SH-SY5Y (cell line): ENCODE measurements at regions not wholly inside any gene's neighbourhood (a gene's known extent, or its start where the extent isn't known, plus 50 kb on each side); places are given as distances from the start of the nearest gene placed in this dataset.

Experiments
- GATA2 ChIP-seq: IDR thresholded peaks from 2 replicates; pipeline ENCODE4 v1.6.1; 2011; ENCODE audit warnings: mild to moderate bottlenecking, low read depth, low read length
- GATA3 ChIP-seq: IDR thresholded peaks from 2 replicates; pipeline ENCODE4 v1.6.1; 2011; ENCODE audit warnings: low read depth, mild to moderate bottlenecking, low read length, moderate library complexity

- TF ChIP-seq GATA3 (no peak), GATA2 (no peak)
Measured at GRCh38 chr4:79613269-79613935, 205.4 kb upstream of the GK2 start.
